Endothelial cell (in vitro differentiated cells): ENCODE measurements at regions not wholly inside any gene's neighbourhood (a gene's known extent, or its start where the extent isn't known, plus 50 kb on each side); places are given as distances from the start of the nearest gene placed in this dataset.

Experiments
- DNase-seq: peaks from one replicate; pipeline ENCODE4 v3.0.0; 2021; ENCODE audit warnings: low spot score
- H3K27ac Mint-ChIP-seq: one replicate; pipeline ENCODE4 v1.8.0; 2021; ENCODE audit warnings: mixed read lengths, inconsistent platforms; ENCODE audit not compliant: unreplicated experiment
- H3K27me3 Mint-ChIP-seq: one replicate; pipeline ENCODE4 v1.8.0; 2021; ENCODE audit warnings: mild to moderate bottlenecking, moderate library complexity, mixed read lengths, inconsistent platforms; ENCODE audit not compliant: unreplicated experiment
- H3K36me3 Mint-ChIP-seq: one replicate; pipeline ENCODE4 v1.8.0; 2021; ENCODE audit warnings: mild to moderate bottlenecking, low read depth, mixed read lengths, inconsistent platforms; ENCODE audit not compliant: unreplicated experiment
- H3K4me1 Mint-ChIP-seq: one replicate; pipeline ENCODE4 v1.8.0; 2021; ENCODE audit warnings: mild to moderate bottlenecking, mixed read lengths, inconsistent platforms; ENCODE audit not compliant: unreplicated experiment
- H3K4me3 Mint-ChIP-seq: one replicate; pipeline ENCODE4 v1.8.0; 2021; ENCODE audit warnings: mild to moderate bottlenecking, mixed read lengths, inconsistent platforms; ENCODE audit not compliant: unreplicated experiment
- H3K9me3 Mint-ChIP-seq: one replicate; pipeline ENCODE4 v1.8.0; 2021; ENCODE audit warnings: mixed read lengths, inconsistent platforms; ENCODE audit not compliant: unreplicated experiment
- TF ChIP-seq, protein P1 (sequence below): fragments of 200-600 bp; sonication (generic); IDR thresholded peaks from one replicate; pipeline ENCODE4 v1.5.0; 2021; ENCODE audit warnings: antibody characterized with exemption; ENCODE audit not compliant: unreplicated experiment

DNA sequence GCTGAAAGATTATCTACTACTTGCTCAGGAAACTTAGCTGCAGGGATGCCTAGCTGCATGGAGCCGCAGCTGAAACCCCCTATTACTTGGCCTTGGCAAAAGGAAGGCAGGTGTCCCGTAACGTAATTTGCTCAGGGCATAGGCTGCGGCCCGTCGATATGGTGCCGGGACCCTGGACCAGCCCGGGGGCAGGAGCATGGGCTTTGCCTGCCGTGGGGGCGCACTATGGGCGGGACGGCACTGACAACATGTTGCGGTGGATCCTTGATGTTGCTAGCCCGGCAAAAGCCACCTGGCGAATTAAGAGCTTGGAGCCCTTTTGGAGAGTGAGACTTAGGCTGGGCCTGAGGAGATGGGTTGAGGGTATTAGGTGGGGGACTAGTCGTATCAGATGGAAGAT lies 1551.2 kb downstream of the AACS start:
- Mint-ChIP-seq H3K4me3 (no peak overlapping the region), H3K27me3 (no peaks in the 10 kb centered on the region), H3K36me3 (no peaks in the 10 kb centered on the region), H3K4me1 (no peaks in the 10 kb centered on the region), H3K27ac (no peak overlapping the region), H3K9me3 (peaks cover 46% of the 10 kb centered on the region)
- TF ChIP-seq, protein P1, sequence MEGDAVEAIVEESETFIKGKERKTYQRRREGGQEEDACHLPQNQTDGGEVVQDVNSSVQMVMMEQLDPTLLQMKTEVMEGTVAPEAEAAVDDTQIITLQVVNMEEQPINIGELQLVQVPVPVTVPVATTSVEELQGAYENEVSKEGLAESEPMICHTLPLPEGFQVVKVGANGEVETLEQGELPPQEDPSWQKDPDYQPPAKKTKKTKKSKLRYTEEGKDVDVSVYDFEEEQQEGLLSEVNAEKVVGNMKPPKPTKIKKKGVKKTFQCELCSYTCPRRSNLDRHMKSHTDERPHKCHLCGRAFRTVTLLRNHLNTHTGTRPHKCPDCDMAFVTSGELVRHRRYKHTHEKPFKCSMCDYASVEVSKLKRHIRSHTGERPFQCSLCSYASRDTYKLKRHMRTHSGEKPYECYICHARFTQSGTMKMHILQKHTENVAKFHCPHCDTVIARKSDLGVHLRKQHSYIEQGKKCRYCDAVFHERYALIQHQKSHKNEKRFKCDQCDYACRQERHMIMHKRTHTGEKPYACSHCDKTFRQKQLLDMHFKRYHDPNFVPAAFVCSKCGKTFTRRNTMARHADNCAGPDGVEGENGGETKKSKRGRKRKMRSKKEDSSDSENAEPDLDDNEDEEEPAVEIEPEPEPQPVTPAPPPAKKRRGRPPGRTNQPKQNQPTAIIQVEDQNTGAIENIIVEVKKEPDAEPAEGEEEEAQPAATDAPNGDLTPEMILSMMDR = no peak
- DNase-seq = no peak

DNA sequence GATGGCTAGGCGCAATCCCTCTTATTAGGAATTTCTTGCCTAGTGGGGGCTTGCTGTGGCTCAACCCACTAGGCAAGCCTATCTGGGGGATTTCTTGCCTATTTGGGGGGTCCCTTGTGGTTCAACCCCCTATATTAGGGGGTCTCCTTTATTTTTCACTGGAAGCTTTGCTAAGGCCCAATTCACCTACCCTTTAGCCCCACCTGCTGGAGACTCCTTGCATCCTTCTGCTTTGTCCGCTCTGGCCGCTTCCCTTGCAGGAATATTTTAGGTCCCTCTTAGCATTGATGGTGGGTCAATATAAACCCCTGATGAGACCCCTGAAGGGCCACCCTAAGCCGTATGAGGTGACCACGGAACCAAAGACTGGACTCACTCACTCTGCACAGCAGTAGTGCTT lies 1552.1 kb downstream of the AACS start:
- no peaks in the 10 kb centered on the region for H3K36me3 Mint-ChIP-seq
- TF ChIP-seq, protein P1 = no peak

DNA sequence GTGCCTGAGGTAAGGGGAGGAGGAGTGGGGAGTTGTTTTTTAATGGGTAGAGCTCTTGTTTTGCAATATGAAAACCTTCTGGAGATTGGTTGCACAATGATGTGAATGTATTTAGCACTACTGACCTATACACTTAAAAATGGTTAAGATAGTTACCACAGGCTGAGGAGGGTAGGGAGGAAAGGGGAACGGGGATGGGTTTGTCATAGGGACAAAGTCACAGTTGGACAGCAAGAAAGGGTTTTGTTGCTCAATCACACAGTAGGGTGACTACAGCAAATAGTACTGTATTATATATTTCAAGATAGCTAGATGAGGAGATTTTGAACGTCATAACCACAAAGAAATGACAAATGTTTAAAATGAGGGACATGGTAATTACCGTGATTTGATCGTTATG lies 1562.4 kb downstream of the AACS start:
- no peaks in the 10 kb centered on the region for H3K27me3 Mint-ChIP-seq
- no peak for DNase-seq
- H3K27ac Mint-ChIP-seq = no peak overlapping the region
- no peak overlapping the region for H3K4me3 Mint-ChIP-seq
- TF ChIP-seq, protein P1 = no peak
- H3K36me3 Mint-ChIP-seq = no peaks in the 10 kb centered on the region
- H3K9me3 Mint-ChIP-seq = peaks cover 24% of the 10 kb centered on the region
- no peaks in the 10 kb centered on the region for H3K4me1 Mint-ChIP-seq

More for the DNA sequence above, 1552.1 kb downstream of the AACS start:
- peaks cover 46% of the 10 kb centered on the region for H3K9me3 Mint-ChIP-seq
- no peak overlapping the region for H3K27ac Mint-ChIP-seq
- no peak for DNase-seq
- no peaks in the 10 kb centered on the region for H3K27me3 Mint-ChIP-seq
- no peak overlapping the region for H3K4me3 Mint-ChIP-seq
- H3K4me1 Mint-ChIP-seq = no peaks in the 10 kb centered on the region

DNA sequence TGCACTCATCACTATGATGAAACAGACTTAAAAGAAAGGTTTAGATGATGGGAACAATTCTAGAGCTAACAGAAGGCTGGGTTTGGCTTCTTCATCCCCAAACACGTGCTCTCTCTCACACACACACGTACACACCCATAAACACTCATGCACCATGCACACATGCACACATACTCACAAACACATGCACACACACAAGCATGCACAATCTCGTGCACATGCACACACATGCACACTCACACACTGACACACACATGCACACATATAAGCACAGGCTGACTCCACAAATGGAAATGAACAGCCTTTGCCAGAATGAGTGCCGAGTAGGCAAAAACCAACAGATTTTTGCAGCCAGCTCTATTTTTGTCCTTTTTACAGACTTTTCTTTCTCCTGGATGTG lies 1571.6 kb downstream of the AACS start:
- H3K27me3 Mint-ChIP-seq = peaks cover 4% of the 10 kb centered on the region
- TF ChIP-seq, protein P1 = no peak
- no peaks in the 10 kb centered on the region for H3K4me1 Mint-ChIP-seq
- peaks cover 30% of the 10 kb centered on the region for H3K9me3 Mint-ChIP-seq
- H3K36me3 Mint-ChIP-seq = peaks cover 4% of the 10 kb centered on the region
- H3K4me3 Mint-ChIP-seq = no peak overlapping the region
- no peak overlapping the region for H3K27ac Mint-ChIP-seq
- no peak for DNase-seq

DNA sequence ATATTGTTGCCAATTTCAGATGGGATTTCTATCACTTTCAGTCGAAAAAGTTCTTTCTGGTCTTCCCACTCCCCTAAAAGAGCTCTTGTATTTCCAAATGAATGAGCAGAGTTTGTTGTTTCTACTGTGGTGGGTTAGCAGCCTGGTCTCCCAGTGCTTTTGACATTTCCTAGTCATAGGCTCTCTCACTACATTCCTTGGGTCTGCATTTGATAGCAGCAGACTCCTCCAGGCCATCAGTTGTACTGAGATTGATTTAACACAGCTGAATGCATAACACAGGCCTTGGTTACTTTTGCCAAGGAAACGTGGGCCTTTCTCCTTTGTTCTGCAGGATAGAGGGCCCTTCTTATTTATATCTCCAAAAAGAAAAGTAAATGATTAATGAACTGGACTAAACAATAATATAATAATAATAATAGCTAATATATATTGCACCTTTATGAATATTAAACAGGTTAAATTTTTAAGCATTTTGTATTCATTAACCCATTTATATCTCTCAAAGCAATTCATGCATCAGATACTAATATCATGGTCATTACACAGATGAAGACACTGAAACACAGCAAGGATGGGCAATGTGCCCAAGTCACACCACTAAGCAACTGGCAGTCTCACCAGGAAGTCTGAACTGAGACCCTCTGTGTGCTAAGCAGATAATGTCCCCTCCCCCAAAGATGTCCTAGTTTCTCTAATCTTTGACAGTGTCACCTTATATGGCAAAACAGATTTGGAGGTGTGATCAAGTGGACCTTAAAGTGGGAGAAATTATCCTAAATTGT lies 1579.2 kb downstream of the AACS start:
- H3K4me3 Mint-ChIP-seq = no peak overlapping the region
- no peaks in the 10 kb centered on the region for H3K4me1 Mint-ChIP-seq
- peaks cover 13% of the 10 kb centered on the region for H3K36me3 Mint-ChIP-seq
- peaks cover 33% of the 10 kb centered on the region for H3K9me3 Mint-ChIP-seq
- no peak for DNase-seq
- peaks cover 2% of the 10 kb centered on the region for H3K27me3 Mint-ChIP-seq
- H3K27ac Mint-ChIP-seq = no peak overlapping the region
- TF ChIP-seq, protein P1 = no peak
